Posterior vena cava (tissue), 2 donors: ENCODE measurements at regions not wholly inside any gene's neighbourhood (a gene's known extent, or its start where the extent isn't known, plus 50 kb on each side); places are given as distances from the start of the nearest gene placed in this dataset.

Experiments
- DNase-seq: peaks from one replicate; pipeline ENCODE4 v3.0.0-alpha.2; 2020; ENCODE audit warnings: low spot score
- intact Hi-C, 2 donors: fragments of 100-400 bp; cut with DNase I; formaldehyde crosslinking; loops; one replicate each; pipeline versions ENCODE4 v1.14.1 to v1.14.2; 2022 to 2023
- donor health status: DM: yes; HTN: yes; CAD: no.
- donor health status: DM: yes; HTN: yes; CAD: no.

DNA sequence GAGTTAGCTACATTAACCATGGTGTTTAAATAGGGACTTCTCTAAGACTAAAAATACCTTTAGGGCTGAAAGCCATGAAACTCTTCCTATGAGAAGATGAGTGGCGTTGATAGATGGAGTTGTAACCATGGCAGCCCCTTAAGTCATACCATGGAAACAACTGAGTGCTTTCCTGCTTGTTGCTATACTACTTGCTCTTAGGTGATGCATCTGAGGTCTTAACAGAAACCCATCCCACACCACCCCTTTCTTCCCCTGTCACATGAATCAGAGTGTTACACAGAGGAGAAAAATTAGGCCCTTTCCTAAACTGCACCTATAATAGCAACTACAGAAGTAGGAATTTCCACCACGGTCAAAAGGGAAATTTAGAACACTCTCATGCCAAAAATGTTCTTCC lies 64.3 kb upstream of the ZC3H12C start:
- intact Hi-C loops = no loop called here
- DNase-seq = no peak

GRCh38 chr11:110029714-110030113 lies 63.5 kb upstream of the ZC3H12C start:
- intact Hi-C loops = no loop called here
- no peak for DNase-seq

GRCh38 chr11:110031171-110031570 lies 62.0 kb upstream of the ZC3H12C start:
- intact Hi-C loops = no loop called here
- DNase-seq = no peak

GRCh38 chr11:110032259-110032658 lies 60.9 kb upstream of the ZC3H12C start:
- intact Hi-C loops = no loop called here
- no peak for DNase-seq

DNA sequence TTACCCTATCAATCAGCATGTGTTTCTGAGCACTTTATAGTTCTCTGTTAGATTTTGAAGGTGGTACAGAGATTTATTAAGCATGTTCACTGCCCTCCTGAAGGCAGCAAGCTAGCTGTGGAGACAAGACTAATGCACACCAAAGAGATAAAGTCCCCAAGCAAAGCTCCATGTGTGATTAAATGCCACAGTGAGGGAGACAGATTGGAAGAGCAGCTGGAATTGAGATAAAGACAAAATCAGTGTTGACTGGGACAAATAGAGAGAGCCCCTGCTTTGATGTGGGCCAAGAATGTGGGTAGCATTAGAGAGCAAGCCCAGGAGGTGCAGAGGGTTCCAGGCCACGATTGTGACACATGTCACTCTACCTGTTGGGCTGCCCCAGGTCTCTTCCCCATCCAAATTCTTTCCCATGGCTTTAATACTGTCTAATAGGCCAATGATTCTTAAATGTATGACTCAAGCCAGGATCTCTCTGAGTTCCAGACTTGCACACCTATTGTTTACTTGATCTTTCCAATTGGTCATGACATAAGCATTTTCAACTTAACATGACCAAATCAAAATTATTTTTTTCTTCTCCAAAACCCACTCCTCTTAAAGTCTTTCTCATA lies 60.1 kb upstream of the ZC3H12C start:
- no peak for DNase-seq
- intact Hi-C loops = no loop called here

GRCh38 chr11:110034806-110035205 lies 58.4 kb upstream of the ZC3H12C start:
- intact Hi-C loops = no loop called here
- no peak for DNase-seq

- no peak for DNase-seq
- intact Hi-C loops = no loop called here
Measured at GRCh38 chr11:110035357-110035756, 57.8 kb upstream of the ZC3H12C start.

DNA sequence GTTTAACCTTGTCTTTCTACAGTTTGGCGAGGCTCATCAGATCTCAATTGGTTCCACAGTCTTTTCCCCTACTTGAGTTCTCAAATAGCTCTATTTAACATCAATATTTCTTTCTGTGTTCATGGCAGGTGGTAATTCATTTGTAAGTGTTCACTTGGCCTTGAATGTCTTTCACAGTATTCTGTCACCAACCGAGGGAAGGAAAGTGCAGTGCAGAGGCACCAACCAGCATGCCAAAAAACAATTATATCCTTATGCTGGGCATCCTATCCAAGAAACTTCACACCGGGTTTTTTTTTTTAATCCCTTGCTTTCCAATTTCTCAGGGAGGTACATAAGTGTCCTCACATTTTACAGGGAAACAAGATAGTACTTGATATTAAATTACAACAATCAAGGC lies 55.0 kb upstream of the ZC3H12C start:
- DNase-seq = no peak
- intact Hi-C loops = no loop called here
